DND-41 (cell line): ENCODE measurements at regions not wholly inside any gene's neighbourhood (a gene's known extent, or its start where the extent isn't known, plus 50 kb on each side); places are given as distances from the start of the nearest gene placed in this dataset.

ENCODE experiments used
- EZH2 ChIP-seq: IDR thresholded peaks from 3 replicates; pipeline ENCODE4 v1.6.1; 2012; ENCODE audit warnings: borderline replicate concordance, low read depth, mild to moderate bottlenecking, moderate library complexity, low read length, inconsistent platforms; ENCODE audit not compliant: severe bottlenecking
- TF ChIP-seq, protein P1 (sequence below): IDR thresholded peaks from 2 replicates; pipeline ENCODE4 v1.5.1; 2012; ENCODE audit warnings: borderline replicate concordance, low read length, moderate library complexity, mild to moderate bottlenecking; ENCODE audit not compliant: poor library complexity, severe bottlenecking; ENCODE audit errors: extremely low read depth

DNA sequence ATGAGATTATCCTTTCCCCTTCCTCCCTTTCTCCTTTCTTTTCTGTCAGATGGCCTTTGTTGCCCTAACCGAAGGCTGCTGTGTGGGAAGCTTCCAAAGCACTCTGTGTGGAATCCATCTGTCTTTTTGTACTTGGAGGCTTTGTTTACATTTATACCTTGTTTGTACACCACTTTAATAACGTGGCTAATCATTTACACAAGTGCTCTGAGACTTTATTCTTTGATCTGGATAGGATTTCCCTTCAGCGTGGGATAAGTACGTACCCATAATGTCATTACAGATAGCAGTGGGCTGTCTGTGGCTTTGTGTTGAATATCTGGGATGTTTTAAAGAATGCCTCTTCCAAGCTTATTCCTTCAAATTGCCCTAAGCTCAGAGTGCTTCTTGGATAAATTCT, 684.7 kb upstream of the SLITRK5 start:
- TF ChIP-seq, protein P1, sequence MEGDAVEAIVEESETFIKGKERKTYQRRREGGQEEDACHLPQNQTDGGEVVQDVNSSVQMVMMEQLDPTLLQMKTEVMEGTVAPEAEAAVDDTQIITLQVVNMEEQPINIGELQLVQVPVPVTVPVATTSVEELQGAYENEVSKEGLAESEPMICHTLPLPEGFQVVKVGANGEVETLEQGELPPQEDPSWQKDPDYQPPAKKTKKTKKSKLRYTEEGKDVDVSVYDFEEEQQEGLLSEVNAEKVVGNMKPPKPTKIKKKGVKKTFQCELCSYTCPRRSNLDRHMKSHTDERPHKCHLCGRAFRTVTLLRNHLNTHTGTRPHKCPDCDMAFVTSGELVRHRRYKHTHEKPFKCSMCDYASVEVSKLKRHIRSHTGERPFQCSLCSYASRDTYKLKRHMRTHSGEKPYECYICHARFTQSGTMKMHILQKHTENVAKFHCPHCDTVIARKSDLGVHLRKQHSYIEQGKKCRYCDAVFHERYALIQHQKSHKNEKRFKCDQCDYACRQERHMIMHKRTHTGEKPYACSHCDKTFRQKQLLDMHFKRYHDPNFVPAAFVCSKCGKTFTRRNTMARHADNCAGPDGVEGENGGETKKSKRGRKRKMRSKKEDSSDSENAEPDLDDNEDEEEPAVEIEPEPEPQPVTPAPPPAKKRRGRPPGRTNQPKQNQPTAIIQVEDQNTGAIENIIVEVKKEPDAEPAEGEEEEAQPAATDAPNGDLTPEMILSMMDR = no peak
- TF ChIP-seq EZH2 = no peak
